Left lung (tissue), 4 donors: ENCODE measurements at regions not wholly inside any gene's neighbourhood (a gene's known extent, or its start where the extent isn't known, plus 50 kb on each side); places are given as distances from the start of the nearest gene placed in this dataset.

Experiments
- ATAC-seq: fragments of 200-7000 bp; cut with Tn5 transposase; one replicate; pipeline ENCODE4 v1.9.1; 2020; ENCODE audit warnings: moderate library complexity
- DNase-seq, 4 donors: peaks; one replicate each; pipeline ENCODE4 v3.0.0-alpha.2; 2013 to 2020
- H3K27ac ChIP-seq, 2 donors: fragments of 200-600 bp; sonication (generic) in 1 of 2; one replicate each; pipeline versions ENCODE4 v1.5.0 to v1.8.0; 2020 to 2021
- H3K27me3 ChIP-seq, 2 donors: fragments of 200-600 bp; sonication (generic) in 1 of 2; one replicate each; pipeline versions ENCODE4 v1.5.0 to v1.8.0; 2020 to 2021
- H3K36me3 ChIP-seq, 2 donors: fragments of 200-600 bp; sonication (generic) in 1 of 2; one replicate each; pipeline versions ENCODE4 v1.5.0 to v1.8.0; 2020 to 2021
- H3K4me1 ChIP-seq, 2 donors: fragments of 200-600 bp; one replicate each; pipeline ENCODE4 v1.8.0; 2021
- H3K4me3 ChIP-seq, 2 donors: fragments of 200-600 bp; sonication (generic) in 1 of 2; one replicate each; pipeline versions ENCODE4 v1.5.0 to v1.8.0; 2020 to 2021; ENCODE audit warnings: mild to moderate bottlenecking in 1 of 2
- H3K9me3 ChIP-seq, 2 donors: fragments of 200-600 bp; sonication (generic) in 1 of 2; one replicate each; pipeline versions ENCODE4 v1.5.0 to v1.8.0; 2020 to 2021
- intact Hi-C, 2 donors: fragments of 100-400 bp; cut with DNase I; formaldehyde crosslinking; loops; one replicate each; pipeline versions ENCODE4 v1.11.2 to v1.14.2; 2022
- TF ChIP-seq, protein P1 (sequence below), 2 donors: fragments of 200-600 bp; sonication (generic) in 1 of 2; IDR thresholded peaks; one replicate each; pipeline versions ENCODE4 v1.5.0 to v1.8.0; 2021; ENCODE audit warnings: antibody characterized with exemption in 2 of 2
- donor health status: DM: no; HTN: yes; CAD: no.
- donor health status: DM: no; HTN: no; CAD: no.

DNA sequence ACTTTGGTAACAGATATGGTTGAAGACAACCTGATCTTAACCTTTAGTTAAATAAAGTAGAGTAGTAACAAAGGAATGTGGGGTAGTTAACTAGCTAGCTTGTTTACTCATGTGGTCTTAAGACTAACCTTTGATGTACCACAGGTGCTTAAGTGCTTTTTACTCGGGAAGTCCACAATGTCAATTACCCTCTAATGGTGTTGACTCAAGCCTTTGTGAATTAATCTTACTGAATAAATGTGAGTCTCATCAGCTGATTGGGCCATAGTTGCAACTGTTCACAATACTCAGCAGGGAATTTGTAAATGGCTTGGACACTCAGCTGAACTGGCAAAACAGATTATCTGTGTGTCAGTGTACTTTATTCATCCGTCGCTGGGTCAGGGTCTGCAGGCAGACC, 119.0 kb upstream of the UGT8 start:
- H3K27me3 ChIP-seq: no peaks in the 10 kb centered on the region
- H3K4me3 ChIP-seq: no peak overlapping the region
- no peak overlapping the region for H3K27ac ChIP-seq
- DNase-seq (no peak), ATAC-seq (peak; percentile 88)
- no peaks in the 10 kb centered on the region for H3K9me3 ChIP-seq
- no peaks in the 10 kb centered on the region for H3K4me1 ChIP-seq
- intact Hi-C loops: no loop called here
- no peaks in the 10 kb centered on the region for H3K36me3 ChIP-seq
- TF ChIP-seq, protein P1, sequence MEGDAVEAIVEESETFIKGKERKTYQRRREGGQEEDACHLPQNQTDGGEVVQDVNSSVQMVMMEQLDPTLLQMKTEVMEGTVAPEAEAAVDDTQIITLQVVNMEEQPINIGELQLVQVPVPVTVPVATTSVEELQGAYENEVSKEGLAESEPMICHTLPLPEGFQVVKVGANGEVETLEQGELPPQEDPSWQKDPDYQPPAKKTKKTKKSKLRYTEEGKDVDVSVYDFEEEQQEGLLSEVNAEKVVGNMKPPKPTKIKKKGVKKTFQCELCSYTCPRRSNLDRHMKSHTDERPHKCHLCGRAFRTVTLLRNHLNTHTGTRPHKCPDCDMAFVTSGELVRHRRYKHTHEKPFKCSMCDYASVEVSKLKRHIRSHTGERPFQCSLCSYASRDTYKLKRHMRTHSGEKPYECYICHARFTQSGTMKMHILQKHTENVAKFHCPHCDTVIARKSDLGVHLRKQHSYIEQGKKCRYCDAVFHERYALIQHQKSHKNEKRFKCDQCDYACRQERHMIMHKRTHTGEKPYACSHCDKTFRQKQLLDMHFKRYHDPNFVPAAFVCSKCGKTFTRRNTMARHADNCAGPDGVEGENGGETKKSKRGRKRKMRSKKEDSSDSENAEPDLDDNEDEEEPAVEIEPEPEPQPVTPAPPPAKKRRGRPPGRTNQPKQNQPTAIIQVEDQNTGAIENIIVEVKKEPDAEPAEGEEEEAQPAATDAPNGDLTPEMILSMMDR (IDR thresholded peaks at IDR 0.05): no peak

DNA sequence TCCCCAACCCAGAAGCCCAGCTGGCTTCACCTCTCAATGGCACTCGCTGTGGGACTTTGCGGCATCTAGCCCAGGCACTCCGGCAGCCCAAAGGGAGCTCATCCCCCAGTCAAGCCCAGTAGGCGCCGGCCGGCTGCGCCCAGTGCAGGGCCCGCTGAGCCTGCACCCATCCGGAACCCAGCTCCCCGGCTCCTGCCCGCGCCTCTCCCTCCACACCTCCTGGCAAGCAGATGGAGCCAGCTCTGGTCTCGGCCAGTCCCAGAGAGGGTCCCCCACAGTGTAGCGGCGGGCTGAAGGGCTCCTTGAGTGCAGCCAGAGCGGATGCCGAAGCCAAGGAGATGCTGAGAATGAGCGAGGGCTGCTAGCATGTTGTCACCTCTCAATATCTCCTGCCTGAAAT, 116.8 kb upstream of the UGT8 start:
- peak in 1 of 4 donors; percentile 71 for DNase-seq
- intact Hi-C loops: no loop called here
- no peak overlapping the region for H3K27ac ChIP-seq
- TF ChIP-seq, protein P1 (IDR thresholded peaks at IDR 0.05): no peak
- no peaks in the 10 kb centered on the region for H3K36me3 ChIP-seq
- H3K9me3 ChIP-seq: no peaks in the 10 kb centered on the region
- ATAC-seq: no peak
- no peaks in the 10 kb centered on the region for H3K27me3 ChIP-seq
- no peaks in the 10 kb centered on the region for H3K4me1 ChIP-seq
- H3K4me3 ChIP-seq: no peak overlapping the region

DNA sequence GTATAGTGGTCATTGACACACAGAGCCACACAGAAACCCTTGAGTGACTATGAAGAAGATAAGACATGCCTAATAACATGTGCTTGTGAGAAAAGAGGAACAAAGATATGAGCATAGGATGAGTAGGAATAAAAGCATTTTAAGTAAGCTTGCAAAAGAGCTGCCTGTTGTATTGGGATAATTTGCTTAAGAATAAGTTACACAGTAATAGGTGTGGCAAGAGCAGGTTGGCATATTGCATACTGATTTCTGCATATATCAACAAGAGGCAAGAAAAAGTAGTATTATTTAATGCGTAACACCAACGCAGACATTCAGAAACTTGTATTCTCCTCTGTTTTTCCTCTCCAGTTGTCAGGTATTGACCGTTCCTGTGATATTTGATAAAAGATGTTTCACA, 111.5 kb upstream of the UGT8 start:
- TF ChIP-seq, protein P1 (IDR thresholded peaks at IDR 0.05): no peak
- Histone ChIP-seq H3K36me3 (no peaks in the 10 kb centered on the region), H3K4me3 (no peak overlapping the region), H3K9me3 (peaks cover 0 to 2% of the 10 kb centered on the region in 2 donors), H3K27me3 (no peaks in the 10 kb centered on the region), H3K4me1 (no peaks in the 10 kb centered on the region), H3K27ac (no peak overlapping the region)
- no peak for ATAC-seq
- no peak for DNase-seq
- intact Hi-C loops: no loop called here

DNA sequence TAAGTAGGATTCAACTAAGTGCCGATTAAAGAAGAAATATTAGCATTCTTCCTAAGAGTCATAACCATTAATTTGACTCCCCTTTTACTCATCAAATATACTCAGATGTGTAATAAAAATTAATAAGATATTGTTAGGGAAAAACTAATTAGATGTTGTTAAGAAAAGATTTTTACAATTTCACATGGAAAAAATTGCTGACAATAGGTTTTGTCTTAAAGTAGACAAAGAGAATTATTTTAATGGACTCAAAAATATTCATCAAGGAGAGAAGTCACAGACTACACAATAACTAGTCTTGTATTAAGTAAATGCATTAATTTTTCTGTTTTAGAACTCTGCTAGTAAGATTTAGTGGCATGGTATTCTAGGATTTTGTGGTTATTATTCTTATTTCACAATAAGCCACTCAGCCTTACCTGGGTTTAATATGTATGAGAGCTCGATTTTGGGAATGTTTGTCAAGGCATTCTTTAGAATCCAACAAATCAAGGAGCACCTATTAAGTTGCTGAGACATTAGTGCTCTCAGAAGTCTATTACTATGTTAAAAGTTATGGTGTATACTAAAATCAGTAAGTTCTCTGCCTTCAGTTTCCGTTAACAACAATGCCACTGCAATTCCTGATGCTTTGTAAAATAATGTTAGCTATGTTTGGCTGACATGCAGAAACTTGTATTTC, 110.2 kb upstream of the UGT8 start:
- H3K9me3 ChIP-seq: peaks cover 0 to 2% of the 10 kb centered on the region in 2 donors
- TF ChIP-seq, protein P1 (IDR thresholded peaks at IDR 0.05): no peak
- no peak overlapping the region for H3K27ac ChIP-seq
- intact Hi-C loops: no loop called here
- no peaks in the 10 kb centered on the region for H3K36me3 ChIP-seq
- DNase-seq (no peak), ATAC-seq (peak; percentile 73)
- H3K4me3 ChIP-seq: no peak overlapping the region
- H3K4me1 ChIP-seq: no peaks in the 10 kb centered on the region
- no peaks in the 10 kb centered on the region for H3K27me3 ChIP-seq

DNA sequence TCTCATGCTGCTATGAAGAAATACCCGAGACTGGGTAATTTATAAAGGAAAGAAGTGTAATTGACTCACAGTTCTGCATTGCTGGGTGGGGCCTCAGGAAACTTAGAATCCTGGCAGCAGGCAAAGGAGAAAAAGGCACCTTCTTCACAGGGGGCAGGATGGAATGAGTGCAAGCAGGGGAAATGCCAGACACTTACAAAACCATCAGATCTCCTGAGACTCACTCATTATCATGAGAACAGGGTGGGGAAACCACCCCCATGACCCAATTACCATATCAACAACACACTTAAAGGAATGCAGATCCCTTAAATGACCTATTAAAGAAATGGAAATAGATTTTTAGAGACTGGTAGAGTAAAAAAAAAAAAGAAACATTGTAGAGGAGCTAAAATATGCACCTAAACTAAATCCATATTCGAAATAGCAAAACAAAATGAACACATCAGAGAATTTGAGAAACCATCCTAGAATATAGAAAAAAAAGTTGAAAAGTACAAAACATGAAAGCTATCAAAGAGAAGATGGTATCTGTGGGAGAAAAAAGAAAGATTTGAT, 104.3 kb upstream of the UGT8 start:
- intact Hi-C loops: no loop called here
- H3K9me3 ChIP-seq: peaks cover 0 to 2% of the 10 kb centered on the region in 2 donors
- DNase-seq: no peak
- H3K27me3 ChIP-seq: no peaks in the 10 kb centered on the region
- H3K4me3 ChIP-seq: no peak overlapping the region
- no peak for ATAC-seq
- no peak overlapping the region for H3K27ac ChIP-seq
- H3K4me1 ChIP-seq: no peaks in the 10 kb centered on the region
- no peaks in the 10 kb centered on the region for H3K36me3 ChIP-seq
- TF ChIP-seq, protein P1 (IDR thresholded peaks at IDR 0.05): no peak
